ENCODE measurements at regions not wholly inside any gene's neighbourhood (a gene's known extent, or its start where the extent isn't known, plus 50 kb on each side); places are given as distances from the start of the nearest gene placed in this dataset.

GRCh38 chr2:160931531-160931930 lies 228.7 kb upstream of the TANK start:
- TF ChIP-seq CTCF (optimal IDR thresholded peaks at IDR 0.05 in 1 of 3, IDR thresholded peaks at IDR 0.05 in 1 of 3, conservative IDR thresholded peaks at IDR 0.05 in 1 of 3; ENCODE audit: extremely low read depth in 1 of 3, insufficient read depth in 2 of 3, low read length in 3 of 3) (no peak), EZH2 (IDR thresholded peaks at IDR 0.05; ENCODE audit: low read length) (no peak)

All from keratinocyte (primary cell).